ENCODE measurements at regions not wholly inside any gene's neighbourhood (a gene's known extent, or its start where the extent isn't known, plus 50 kb on each side); places are given as distances from the start of the nearest gene placed in this dataset.

- no peak for TF ChIP-seq CHD4 (IDR thresholded peaks at IDR 0.05)
- no peak for TF ChIP-seq CTCF (IDR thresholded peaks at IDR 0.05 in 2 of 3, conservative IDR thresholded peaks at IDR 0.05 in 1 of 3; ENCODE audit: control insufficient read depth in 2 of 3, extremely low read depth in 1 of 3, insufficient read depth in 1 of 3, low read depth in 3 of 3, low read length in 3 of 3)
- no peak for TF ChIP-seq JUND (IDR thresholded peaks at IDR 0.05; ENCODE audit: low read depth, low read length)
- no peak for TF ChIP-seq ZNF384 (IDR thresholded peaks at IDR 0.05; ENCODE audit: borderline replicate concordance, low read depth, low read length)
- TF ChIP-seq MAX (IDR thresholded peaks at IDR 0.05; ENCODE audit: low read depth, low read length), result no peak
- TF ChIP-seq NR2F1 (conservative IDR thresholded peaks at IDR 0.05), result no peak
- no peak for TF ChIP-seq MTA3 (IDR thresholded peaks at IDR 0.05; ENCODE audit: borderline replicate concordance, low read length)
- TF ChIP-seq HSF1 (IDR thresholded peaks at IDR 0.05; ENCODE audit: low read depth, low read length), result no peak
- no peak for TF ChIP-seq ELK1 (IDR thresholded peaks at IDR 0.05; ENCODE audit: low read depth, low read length)
- TF ChIP-seq YY1 (IDR thresholded peaks at IDR 0.05; ENCODE audit: low read depth, low read length), result no peak
- TF ChIP-seq SMARCA5 (IDR thresholded peaks at IDR 0.05), result no peak
These were observed 641.2 kb downstream of the DOK5 start for GRCh38 chr20:55116598-55116997.

Measured in GM12878 (cell line).